ENCODE measurements at regions not wholly inside any gene's neighbourhood (a gene's known extent, or its start where the extent isn't known, plus 50 kb on each side); places are given as distances from the start of the nearest gene placed in this dataset.

DNA sequence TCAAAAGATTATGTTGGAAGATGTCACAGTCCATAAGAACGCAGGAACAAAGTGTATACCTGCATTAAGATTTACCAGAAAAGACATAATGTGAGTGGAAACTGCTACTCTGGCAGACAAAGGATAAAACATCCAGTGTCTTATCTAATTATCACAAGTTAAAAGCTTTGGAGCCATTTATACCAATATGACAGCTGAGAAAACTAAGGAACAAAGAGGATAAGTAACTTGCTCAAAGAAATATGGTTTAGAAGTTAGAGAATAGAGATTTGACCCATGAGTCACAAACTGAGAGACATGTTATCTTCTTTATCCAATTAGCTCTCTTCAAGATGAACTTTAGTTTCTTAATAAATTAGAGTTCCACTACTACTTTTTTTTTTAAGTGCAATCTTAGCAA, 1473.7 kb downstream of the OTOL1 start:
- intact Hi-C loops (cut with DNase I; ENCODE audit: low total_unique reads), result no loop called here
- Histone ChIP-seq H3K27ac (no peak overlapping the region), H3K4me3 (no peak overlapping the region), H3K9me3 (peaks cover 0 to 10% (median 7%) of the 10 kb centered on the region in 4 donors), H3K27me3 (no peaks in the 10 kb centered on the region), H3K36me3 (no peaks in the 10 kb centered on the region), H3K4me1 (no peaks in the 10 kb centered on the region)
- no peak for TF ChIP-seq POLR2AphosphoS5 (IDR thresholded peaks at IDR 0.05)
- no peak for TF ChIP-seq POLR2A (IDR thresholded peaks at IDR 0.05)
- TF ChIP-seq CTCF (IDR thresholded peaks at IDR 0.05), result no peak
- no peak for TF ChIP-seq EP300 (IDR thresholded peaks at IDR 0.05)
- DNase-seq, result no peak
- 84 to 93% (median 89%) methylated on average over 1 of the region's 1 CpG for WGBS, 5 donors

DNA sequence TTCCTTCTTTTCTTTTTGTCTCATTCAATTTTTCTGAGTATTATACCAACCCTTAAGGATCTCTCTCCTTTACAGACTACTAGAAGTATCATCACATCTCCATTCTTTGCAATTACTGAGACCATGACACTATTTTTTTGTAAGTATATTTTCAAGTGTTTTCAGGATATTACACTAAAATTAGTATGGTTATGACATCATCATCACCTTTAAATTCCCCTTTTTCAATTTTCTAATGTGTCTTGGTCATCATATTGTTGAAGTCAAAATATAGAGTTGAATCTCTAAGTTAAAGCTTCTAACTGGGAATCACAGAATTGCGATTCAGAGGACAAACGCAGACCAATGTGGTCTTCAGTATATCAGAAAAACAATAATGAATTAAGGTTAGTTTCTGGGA, 1475.1 kb downstream of the OTOL1 start:
- Histone ChIP-seq H3K36me3 (no peaks in the 10 kb centered on the region), H3K4me1 (no peaks in the 10 kb centered on the region), H3K9me3 (peaks cover 0 to under 1% (median under 1%) of the 10 kb centered on the region in 4 donors), H3K27ac (no peak overlapping the region), H3K27me3 (no peaks in the 10 kb centered on the region), H3K4me3 (no peak overlapping the region)
- TF ChIP-seq POLR2A (IDR thresholded peaks at IDR 0.05) (no peak), CTCF (IDR thresholded peaks at IDR 0.05) (no peak), EP300 (IDR thresholded peaks at IDR 0.05) (no peak), POLR2AphosphoS5 (IDR thresholded peaks at IDR 0.05) (no peak)
- 83 to 96% (median 91%) methylated on average over 2 of the region's 2 CpGs for WGBS, 5 donors
- intact Hi-C loops (cut with DNase I; ENCODE audit: low total_unique reads), result no loop called here
- no peak for DNase-seq

DNA sequence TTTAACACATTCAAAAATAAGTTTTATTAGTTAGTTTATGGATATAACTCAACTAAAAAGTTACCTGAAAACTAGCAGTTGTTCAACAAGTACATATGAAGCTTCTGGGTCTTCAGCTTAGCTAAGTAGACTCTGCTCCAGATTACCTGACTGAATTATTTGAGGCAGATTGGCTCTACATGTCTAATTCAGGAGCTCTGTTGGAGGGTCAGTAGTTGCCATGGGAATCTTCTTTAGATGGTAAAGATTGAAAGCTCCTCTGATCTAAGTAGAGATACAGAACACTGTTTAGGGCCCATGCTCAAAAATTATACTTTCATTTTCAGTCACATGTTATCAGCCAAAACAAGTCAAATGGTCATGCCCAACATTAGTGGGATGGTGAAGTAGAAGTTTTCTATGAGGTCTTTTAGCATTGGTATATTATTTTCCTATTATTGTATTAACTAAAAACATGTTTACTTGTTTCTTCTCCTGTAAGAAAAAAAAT, 1476.9 kb downstream of the OTOL1 start:
- H3K4me3 ChIP-seq, result no peak overlapping the region
- intact Hi-C loops (cut with DNase I; ENCODE audit: low total_unique reads), result no loop called here
- TF ChIP-seq POLR2A (IDR thresholded peaks at IDR 0.05) (no peak), CTCF (IDR thresholded peaks at IDR 0.05) (no peak), EP300 (IDR thresholded peaks at IDR 0.05) (no peak)

DNA sequence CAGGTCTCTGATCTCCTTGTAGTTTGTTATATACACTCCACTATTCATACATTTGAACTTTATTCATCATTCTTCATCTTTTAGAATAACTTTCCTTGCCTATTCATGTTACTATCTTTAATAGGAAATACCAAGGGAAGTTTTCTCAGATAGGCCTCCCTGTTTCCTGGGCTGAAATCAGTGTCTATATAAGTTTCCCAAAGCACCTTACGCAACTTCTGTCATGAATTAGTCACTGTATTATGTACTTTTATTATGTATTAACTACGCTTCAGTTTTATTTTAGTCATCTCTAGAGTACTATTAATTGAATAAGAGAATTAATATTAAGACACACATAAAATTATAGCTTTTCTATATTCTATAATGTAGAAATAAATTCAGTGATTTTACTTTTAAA, 1481.5 kb downstream of the OTOL1 start:
- H3K36me3 ChIP-seq, result no peaks in the 10 kb centered on the region
- DNase-seq, result no peak
- 80 to 92% (median 87%) methylated on average over 2 of the region's 2 CpGs for WGBS, 5 donors
- no peak for TF ChIP-seq POLR2AphosphoS5 (IDR thresholded peaks at IDR 0.05)
- TF ChIP-seq CTCF (IDR thresholded peaks at IDR 0.05), result no peak
- TF ChIP-seq POLR2A (IDR thresholded peaks at IDR 0.05), result no peak
- TF ChIP-seq EP300 (IDR thresholded peaks at IDR 0.05), result no peak
- intact Hi-C loops (cut with DNase I; ENCODE audit: low total_unique reads), result no loop called here
- no peak overlapping the region for H3K4me3 ChIP-seq
- H3K27me3 ChIP-seq, result no peaks in the 10 kb centered on the region
- no peaks in the 10 kb centered on the region for H3K9me3 ChIP-seq
- no peak overlapping the region for H3K27ac ChIP-seq
- no peaks in the 10 kb centered on the region for H3K4me1 ChIP-seq

More for the DNA sequence above, 1476.9 kb downstream of the OTOL1 start:
- no peaks in the 10 kb centered on the region for H3K4me1 ChIP-seq
- no peaks in the 10 kb centered on the region for H3K9me3 ChIP-seq
- H3K27me3 ChIP-seq, result no peaks in the 10 kb centered on the region
- no peaks in the 10 kb centered on the region for H3K36me3 ChIP-seq
- H3K27ac ChIP-seq, result no peak overlapping the region
- no peak for DNase-seq
